NCI-H345 (cell line): ENCODE measurements at regions not wholly inside any gene's neighbourhood (a gene's known extent, or its start where the extent isn't known, plus 50 kb on each side); places are given as distances from the start of the nearest gene placed in this dataset.
A peak's percentile ranks its signal among the peaks of the same experiment; 100 is the strongest.
"Not testable (repeated sequence)": the region's sequence is repeated elsewhere in the genome, so short reads cannot be mapped to it uniquely, and the experiment has no call there.

ENCODE experiments used
- DNase-seq: peaks from one replicate; lab custom pipeline; 2025; lab: John Stamatoyannopoulos, UW

GRCh38 chr4:144371485-144371884 lies 231.0 kb upstream of the GYPA start:
- DNase-seq: no peak

GRCh38 chr4:144374065-144374464 lies 233.5 kb upstream of the GYPA start:
- DNase-seq: peak; percentile 6

GRCh38 chr4:144376866-144377265 lies 236.3 kb upstream of the GYPA start:
- no peak for DNase-seq

GRCh38 chr4:144384408-144384807 lies 243.9 kb upstream of the GYPA start:
- DNase-seq: no peak

GRCh38 chr4:144399927-144400326 lies 246.0 kb upstream of the HHIP start:
- peak; percentile 60 for DNase-seq

- DNase-seq: no peak
These were observed 243.8 kb upstream of the HHIP start for GRCh38 chr4:144402176-144402575.

- DNase-seq: no peak
These were observed 243.0 kb upstream of the HHIP start for GRCh38 chr4:144402999-144403398.

- DNase-seq: no peak
These were observed 242.1 kb upstream of the HHIP start for GRCh38 chr4:144403893-144404292.

- no peak for DNase-seq
These were observed 236.4 kb upstream of the HHIP start for GRCh38 chr4:144409525-144409924.

- no peak for DNase-seq
These were observed 235.6 kb upstream of the HHIP start for GRCh38 chr4:144410230-144410783.

- DNase-seq: no peak
These were observed 234.8 kb upstream of the HHIP start for GRCh38 chr4:144411119-144411518.

- no peak for DNase-seq
These were observed 234.3 kb upstream of the HHIP start for GRCh38 chr4:144411700-144412099.

- no peak for DNase-seq
These were observed 224.9 kb upstream of the HHIP start for GRCh38 chr4:144421056-144421455.

- DNase-seq: no peak
These were observed 224.0 kb upstream of the HHIP start for GRCh38 chr4:144421839-144422565.

- DNase-seq: no peak
These were observed 222.0 kb upstream of the HHIP start for GRCh38 chr4:144423930-144424329.

- not testable (repeated sequence) for DNase-seq
These were observed 219.9 kb upstream of the HHIP start for GRCh38 chr4:144426023-144426422.

GRCh38 chr4:144442713-144443112 lies 203.2 kb upstream of the HHIP start:
- no peak for DNase-seq

GRCh38 chr4:144449611-144450010 lies 196.3 kb upstream of the HHIP start:
- no peak for DNase-seq

- no peak for DNase-seq
These were observed 195.4 kb upstream of the HHIP start for GRCh38 chr4:144450526-144450925.

- DNase-seq: no peak
These were observed 194.0 kb upstream of the HHIP start for GRCh38 chr4:144451766-144452450.

GRCh38 chr4:144456196-144456595 lies 189.8 kb upstream of the HHIP start:
- DNase-seq: no peak

- DNase-seq: no peak
These were observed 184.1 kb upstream of the HHIP start for GRCh38 chr4:144461906-144462305.

- DNase-seq: no peak
These were observed 182.7 kb upstream of the HHIP start for GRCh38 chr4:144463236-144463635.
